ENCODE measurements at regions not wholly inside any gene's neighbourhood (a gene's known extent, or its start where the extent isn't known, plus 50 kb on each side); places are given as distances from the start of the nearest gene placed in this dataset.
"Not testable (repeated sequence)": the region's sequence is repeated elsewhere in the genome, so short reads cannot be mapped to it uniquely, and the experiment has no call there.

DNA sequence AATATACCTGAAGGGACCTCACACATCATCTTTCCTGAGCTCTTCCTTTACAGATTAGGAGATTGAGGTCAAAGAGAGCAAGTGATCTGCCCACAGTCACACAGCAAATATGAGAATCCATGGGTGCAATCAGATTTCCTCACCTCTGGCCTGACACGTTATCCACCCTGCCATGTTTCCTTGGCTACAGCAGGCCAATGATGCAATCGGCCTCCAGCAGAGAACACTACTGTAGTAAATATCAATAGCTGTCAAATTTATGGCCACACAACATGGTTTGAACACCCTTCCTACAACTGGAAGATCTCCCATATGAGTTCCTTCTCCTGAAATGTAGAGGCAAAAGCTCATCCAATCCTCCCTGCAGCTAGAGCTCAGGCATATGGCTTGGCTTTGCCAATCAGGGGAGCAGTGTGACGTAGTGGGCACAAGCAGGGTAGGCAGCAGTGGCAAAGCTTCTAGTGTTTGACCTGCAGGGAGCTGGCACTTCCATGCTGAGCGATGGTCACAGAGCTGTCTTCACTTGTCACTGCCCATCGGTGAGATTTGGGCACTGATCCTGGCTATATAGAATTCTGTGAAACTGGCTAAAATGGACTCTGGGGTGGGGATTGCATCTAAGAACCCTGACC, 271.3 kb downstream of the TJP1 start:
- DNase-seq: no peak

DNA sequence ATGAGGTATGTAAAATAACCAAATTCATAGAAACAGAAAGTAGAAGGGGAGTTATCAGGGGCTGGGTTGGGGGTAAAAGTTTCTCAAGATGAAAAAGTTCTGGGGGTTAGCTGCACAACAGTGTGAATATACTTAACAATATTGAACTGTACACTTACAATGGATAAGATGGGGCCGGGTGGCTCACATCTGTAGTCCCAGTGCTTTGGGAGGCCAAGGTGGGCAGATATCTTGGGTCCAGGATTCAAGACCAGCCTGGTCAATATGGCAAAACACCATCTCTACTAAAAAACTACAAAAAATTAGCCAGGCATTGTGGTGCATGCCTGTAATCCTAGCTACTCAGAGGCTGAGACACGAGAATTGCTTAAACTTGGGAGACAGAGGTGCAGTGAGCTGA, 274.3 kb downstream of the TJP1 start:
- DNase-seq: no peak

GRCh38 chr15:29544513-29545128, 275.0 kb upstream of the NSMCE3 start:
- no peak for DNase-seq

DNA sequence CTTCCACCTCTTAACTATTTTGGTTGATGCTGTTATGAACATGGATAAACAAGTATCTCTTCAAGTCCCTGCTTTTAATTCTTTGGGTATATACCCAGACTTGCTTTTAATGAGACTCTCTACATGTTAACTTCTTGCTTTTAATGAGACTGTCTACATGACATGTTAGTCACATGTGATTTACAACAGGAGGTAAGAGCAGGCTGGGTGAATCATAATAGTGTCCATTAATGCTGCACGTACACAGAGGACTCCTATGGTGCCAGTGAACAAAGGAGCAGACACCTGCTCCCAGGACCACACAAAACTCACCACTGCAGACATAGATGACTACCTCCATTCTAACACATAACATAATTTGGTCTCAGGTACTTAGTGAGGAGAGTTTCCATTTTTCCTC, 273.4 kb upstream of the NSMCE3 start:
- DNase-seq: no peak

- DNase-seq: no peak
Measured at GRCh38 chr15:29541309-29541708, 271.7 kb upstream of the NSMCE3 start.

DNA sequence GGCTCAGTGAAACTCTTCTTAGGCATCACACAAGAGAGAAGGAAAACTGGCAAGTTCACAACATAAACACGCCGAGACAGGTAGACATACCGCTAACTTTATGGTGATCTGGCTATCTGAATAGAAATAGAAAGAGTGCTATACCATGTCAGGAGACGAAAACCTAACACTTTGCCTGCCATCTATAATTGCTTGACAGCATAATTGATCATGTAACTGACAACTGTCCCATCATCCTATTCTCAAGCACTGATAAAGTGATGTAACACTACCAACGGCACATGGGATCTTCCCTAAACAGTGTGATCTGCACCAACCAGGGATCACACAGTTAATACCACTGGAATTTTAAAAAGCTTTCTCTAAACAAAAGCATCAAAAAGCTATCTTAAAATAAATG, 270.9 kb upstream of the NSMCE3 start:
- DNase-seq: no peak

GRCh38 chr15:29539736-29540135, 270.1 kb upstream of the NSMCE3 start:
- no peak for DNase-seq

- no peak for DNase-seq
Measured at GRCh38 chr15:29538044-29538443, 268.4 kb upstream of the NSMCE3 start.

GRCh38 chr15:29535952-29536351, 266.3 kb upstream of the NSMCE3 start:
- no peak for DNase-seq

- DNase-seq: no peak
Measured at GRCh38 chr15:29534378-29534777, 264.8 kb upstream of the NSMCE3 start.

DNA sequence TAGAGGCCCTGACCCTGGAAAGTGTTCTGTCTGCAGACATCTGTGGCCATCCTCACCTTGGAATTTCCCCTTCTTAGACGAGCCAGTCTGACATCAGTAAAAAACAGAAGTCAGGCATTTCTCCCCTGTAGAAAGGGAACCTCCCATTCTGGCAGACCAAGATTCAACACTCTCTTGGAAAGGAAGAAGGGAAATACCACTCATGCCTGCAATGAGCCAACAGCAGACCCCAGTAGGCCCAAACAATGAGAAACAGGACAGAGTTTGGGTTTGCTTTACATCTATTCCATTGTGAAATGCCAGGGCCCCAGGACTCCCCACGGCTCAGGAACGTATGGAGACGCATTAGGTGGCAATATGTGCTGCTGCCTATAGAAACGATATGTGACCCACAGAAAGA, 264.0 kb upstream of the NSMCE3 start:
- DNase-seq: no peak

DNA sequence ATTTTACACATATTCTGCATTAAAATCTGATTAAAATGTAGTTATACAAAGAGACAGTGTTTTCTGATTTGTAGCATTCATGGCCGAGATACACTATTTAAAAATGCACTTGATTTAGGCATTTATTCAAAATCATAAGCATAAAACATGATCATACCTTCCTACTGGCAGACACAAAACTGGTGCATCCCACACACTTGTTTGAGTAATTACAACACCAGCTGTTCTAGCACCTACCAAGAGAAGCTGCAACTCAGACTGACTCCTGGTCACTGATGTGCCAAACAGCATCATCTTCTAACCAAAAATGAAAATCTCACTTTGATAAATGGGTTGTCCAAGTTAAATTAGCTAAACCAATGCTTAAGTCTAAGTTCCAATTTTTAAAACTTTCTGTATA, 262.7 kb upstream of the NSMCE3 start:
- DNase-seq: no peak

- no peak for DNase-seq
Measured at GRCh38 chr15:29530966-29531365, 261.3 kb upstream of the NSMCE3 start.

DNA sequence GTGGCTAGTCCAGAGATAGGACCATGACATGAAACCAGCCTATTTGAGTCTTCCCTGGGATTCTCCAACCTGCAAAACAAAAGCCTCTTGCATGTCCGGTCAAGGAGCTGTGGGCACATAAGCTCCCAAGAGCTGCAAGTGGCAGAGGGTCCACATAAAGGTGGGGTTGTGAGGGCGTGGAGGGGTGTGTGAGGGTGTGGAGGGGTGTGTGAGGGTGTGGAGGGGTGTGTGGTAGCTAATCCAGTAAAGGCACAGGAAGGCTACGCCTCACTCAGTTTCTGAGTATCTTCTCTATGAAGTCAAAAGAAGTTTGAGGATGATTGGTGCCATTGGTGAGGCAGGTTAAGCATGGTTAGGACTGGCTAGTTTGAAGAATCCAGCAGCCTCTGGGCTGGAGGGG, 259.4 kb upstream of the NSMCE3 start:
- no peak for DNase-seq

- no peak for DNase-seq
Measured at GRCh38 chr15:29528276-29528675, 258.7 kb upstream of the NSMCE3 start.

- DNase-seq: no peak
Measured at GRCh38 chr15:29526802-29527201, 257.2 kb upstream of the NSMCE3 start.

DNA sequence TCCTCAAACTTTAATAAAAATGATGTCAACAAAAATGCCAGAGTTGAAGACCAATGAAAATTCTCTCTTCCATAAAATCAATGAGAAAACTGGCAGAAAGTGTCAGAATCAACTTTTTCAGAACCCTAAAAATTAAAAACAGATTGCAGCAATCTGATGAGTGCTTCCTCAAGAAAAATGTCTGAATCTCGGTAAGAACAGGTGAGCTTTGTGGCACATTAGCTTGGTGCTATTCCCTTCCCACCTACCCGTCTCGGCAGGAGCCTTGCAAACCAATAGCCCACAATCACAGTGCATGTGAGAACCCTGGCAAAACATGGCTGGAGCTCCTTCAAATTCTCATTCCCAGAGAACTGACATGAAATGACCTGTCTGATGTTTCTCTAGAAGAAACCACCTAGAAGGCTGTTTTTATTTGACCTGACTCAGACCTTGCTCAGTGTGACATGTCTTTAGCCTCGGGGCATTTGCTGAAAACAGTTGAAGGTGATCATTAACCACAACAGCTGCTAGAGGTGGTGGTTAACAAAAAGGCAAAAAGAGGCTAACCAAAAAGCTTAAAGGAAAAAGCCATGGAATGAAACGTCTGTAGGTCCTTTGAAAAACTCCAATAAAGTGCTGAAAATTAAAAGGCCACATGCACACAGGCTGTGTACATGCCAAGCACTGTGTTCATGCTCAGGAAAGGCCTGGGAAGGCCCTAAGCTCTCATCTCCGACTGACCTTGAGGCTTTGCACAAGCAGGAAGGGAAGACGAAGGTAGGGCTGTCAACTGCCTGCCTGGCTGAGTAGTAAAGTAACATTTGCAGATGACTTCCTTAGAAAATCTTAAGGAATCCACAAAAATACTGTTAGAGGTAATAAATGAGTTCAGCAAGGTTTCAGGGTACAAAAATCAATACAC, 253.0 kb upstream of the NSMCE3 start:
- no peak for DNase-seq

GRCh38 chr15:29518442-29518841, 248.8 kb upstream of the NSMCE3 start:
- no peak for DNase-seq

- no peak for DNase-seq
Measured at GRCh38 chr15:29517829-29518228, 248.2 kb upstream of the NSMCE3 start.

DNA sequence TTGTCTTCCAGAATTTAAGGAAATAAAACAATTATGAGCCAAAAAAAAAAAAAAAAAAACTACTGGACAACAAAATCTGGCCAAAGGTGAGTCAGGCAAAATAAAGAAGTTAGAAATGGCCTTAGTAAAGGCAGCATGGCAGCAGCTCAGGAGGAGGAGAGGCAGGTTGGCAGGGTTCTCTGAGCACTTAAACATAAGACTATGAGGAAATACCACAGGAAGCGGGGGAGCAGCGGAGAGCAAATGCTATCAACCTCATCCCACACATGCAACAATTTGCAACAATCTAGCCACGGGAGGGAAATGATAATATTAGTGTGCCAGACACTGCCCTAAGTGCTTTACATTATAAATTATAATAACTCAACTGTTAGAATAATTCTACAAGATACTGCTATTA, 247.3 kb upstream of the NSMCE3 start:
- no peak for DNase-seq

- no peak for DNase-seq
Measured at GRCh38 chr15:29514926-29515325, 245.3 kb upstream of the NSMCE3 start.

GRCh38 chr15:29511663-29512062, 242.0 kb upstream of the NSMCE3 start:
- DNase-seq: no peak

DNA sequence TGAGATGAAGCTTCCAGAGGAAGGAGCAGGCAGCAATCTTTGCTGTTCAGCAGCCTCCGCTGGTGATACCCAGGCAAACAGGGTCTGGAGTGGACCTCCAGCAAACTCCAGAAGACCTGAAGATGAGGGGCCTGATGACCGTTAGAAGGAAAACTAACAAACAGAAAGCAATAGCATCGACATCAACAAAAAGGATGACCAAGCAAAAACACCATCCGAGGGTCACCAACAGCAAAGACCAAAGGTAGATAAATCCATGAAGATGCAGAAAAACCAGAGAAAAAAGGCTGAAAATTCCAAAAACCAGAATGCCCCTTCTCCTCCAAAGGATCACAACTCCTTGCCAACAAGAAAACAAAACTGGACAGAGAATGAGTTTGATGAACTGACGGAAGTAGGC, 235.9 kb upstream of the NSMCE3 start:
- DNase-seq: not testable (repeated sequence)
